ENCODE measurements at regions not wholly inside any gene's neighbourhood (a gene's known extent, or its start where the extent isn't known, plus 50 kb on each side); places are given as distances from the start of the nearest gene placed in this dataset.

GRCh38 chr2:34892256-34892655, 1293.2 kb upstream of the FAM98A start:
- TF ChIP-seq POLR2A (IDR thresholded peaks at IDR 0.05; ENCODE audit: low read depth, low read length) (no peak), TAF1 (IDR thresholded peaks at IDR 0.05; ENCODE audit: borderline replicate concordance, low read depth, low read length) (no peak)
